ENCODE measurements at regions not wholly inside any gene's neighbourhood (a gene's known extent, or its start where the extent isn't known, plus 50 kb on each side); places are given as distances from the start of the nearest gene placed in this dataset.

- Histone ChIP-seq H3K4me3 (no peak overlapping the region), H3K27me3 (no peaks in the 10 kb centered on the region), H3K27ac (peak overlapping the region; percentile 41), H3K4me1 (peaks cover 5% of the 10 kb centered on the region), H3K36me3 (no peaks in the 10 kb centered on the region), H3K9me3 (no peaks in the 10 kb centered on the region), H3K9ac (ENCODE audit: low read depth in 2 of 2, low read length in 2 of 2) (peak overlapping the region in 1 of 2 donors; percentile 28)
- peak; percentile 34 for DNase-seq
- no peak for TF ChIP-seq CTCF (IDR thresholded peaks at IDR 0.05)
- intact Hi-C loops (cut with DNase I), result no loop called here
These were observed 131.9 kb downstream of the RASSF10 start for GRCh38 chr11:13140873-13141655.

- Histone ChIP-seq H3K27me3 (no peaks in the 10 kb centered on the region), H3K4me1 (peaks cover 5% of the 10 kb centered on the region), H3K4me3 (no peak overlapping the region), H3K9me3 (no peaks in the 10 kb centered on the region), H3K27ac (no peak overlapping the region), H3K36me3 (no peaks in the 10 kb centered on the region), H3K9ac (ENCODE audit: low read depth in 2 of 2, low read length in 2 of 2) (no peak overlapping the region)
- DNase-seq, result peak; percentile 57
- intact Hi-C loops (cut with DNase I), result no loop called here
- TF ChIP-seq CTCF (IDR thresholded peaks at IDR 0.05), result no peak
These were observed 132.9 kb downstream of the RASSF10 start for GRCh38 chr11:13141731-13142709.

GRCh38 chr11:13143486-13144297, 133.9 kb upstream of the BMAL1 start:
- H3K27me3 ChIP-seq, result no peaks in the 10 kb centered on the region
- peak; percentile 76 for DNase-seq
- H3K4me1 ChIP-seq, result peaks cover 5% of the 10 kb centered on the region
- no peak overlapping the region for H3K4me3 ChIP-seq
- no peak overlapping the region for H3K9ac ChIP-seq (ENCODE audit: low read depth in 2 of 2, low read length in 2 of 2)
- H3K27ac ChIP-seq, result no peak overlapping the region
- intact Hi-C loops (cut with DNase I), result no loop called here
- H3K36me3 ChIP-seq, result no peaks in the 10 kb centered on the region
- TF ChIP-seq CTCF (IDR thresholded peaks at IDR 0.05), result no peak
- H3K9me3 ChIP-seq, result no peaks in the 10 kb centered on the region

GRCh38 chr11:13145461-13145860, 132.1 kb upstream of the BMAL1 start:
- no peak overlapping the region for H3K27ac ChIP-seq
- no peaks in the 10 kb centered on the region for H3K27me3 ChIP-seq
- TF ChIP-seq CTCF (IDR thresholded peaks at IDR 0.05), result no peak

GRCh38 chr11:13149991-13150390, 127.6 kb upstream of the BMAL1 start:
- no peak for DNase-seq
- no peaks in the 10 kb centered on the region for H3K36me3 ChIP-seq
- no peak overlapping the region for H3K4me3 ChIP-seq
- intact Hi-C loops (cut with DNase I), result no loop called here
- no peaks in the 10 kb centered on the region for H3K4me1 ChIP-seq
- no peak overlapping the region for H3K9ac ChIP-seq (ENCODE audit: low read depth in 2 of 2, low read length in 2 of 2)
- H3K9me3 ChIP-seq, result no peaks in the 10 kb centered on the region
- no peak overlapping the region for H3K27ac ChIP-seq
- H3K27me3 ChIP-seq, result no peaks in the 10 kb centered on the region
- no peak for TF ChIP-seq CTCF (IDR thresholded peaks at IDR 0.05)

More at GRCh38 chr11:13145461-13145860, 132.1 kb upstream of the BMAL1 start:
- intact Hi-C loops (cut with DNase I), result no loop called here
- Histone ChIP-seq H3K4me3 (no peak overlapping the region), H3K9ac (ENCODE audit: low read depth in 2 of 2, low read length in 2 of 2) (no peak overlapping the region), H3K9me3 (no peaks in the 10 kb centered on the region), H3K36me3 (no peaks in the 10 kb centered on the region), H3K4me1 (no peaks in the 10 kb centered on the region)
- DNase-seq, result no peak
